IMR-90 (cell line): ENCODE measurements at regions not wholly inside any gene's neighbourhood (a gene's known extent, or its start where the extent isn't known, plus 50 kb on each side); places are given as distances from the start of the nearest gene placed in this dataset.

Experiments
- BHLHE40 ChIP-seq: fragments of 150-350 bp; IDR thresholded peaks from 2 replicates; pipeline ENCODE4 v1.6.1; 2016; ENCODE audit warnings: mild to moderate bottlenecking, low read depth, low read length
- CEBPB ChIP-seq: IDR thresholded peaks from 2 replicates; pipeline ENCODE4 v1.6.1; 2012; ENCODE audit warnings: low read depth, low read length, improper control_type of control experiment
- CHD1 ChIP-seq: IDR thresholded peaks from 2 replicates; pipeline ENCODE4 v1.6.1; 2012; ENCODE audit warnings: low read depth, low read length, improper control_type of control experiment
- FOS ChIP-seq: fragments of 150-350 bp; IDR thresholded peaks from 2 replicates; pipeline ENCODE4 v1.6.1; 2016; ENCODE audit warnings: low read depth, low read length
- MXI1 ChIP-seq: IDR thresholded peaks from 2 replicates; pipeline ENCODE4 v1.6.1; 2012; ENCODE audit warnings: low read depth, mild to moderate bottlenecking, low read length, moderate library complexity, borderline replicate concordance
- NFE2L2 ChIP-seq: fragments of 150-350 bp; IDR thresholded peaks from 2 replicates; pipeline ENCODE4 v1.6.1; 2016; ENCODE audit warnings: low read depth, mild to moderate bottlenecking, low read length
- POLR2A ChIP-seq: IDR thresholded peaks from 2 replicates; pipeline ENCODE4 v1.6.1; 2012; ENCODE audit warnings: mild to moderate bottlenecking, low read depth, low read length
- RAD21 ChIP-seq: IDR thresholded peaks from 2 replicates; pipeline ENCODE4 v1.6.1; 2012; ENCODE audit warnings: low read length, improper control_type of control experiment
- RCOR1 ChIP-seq: IDR thresholded peaks from 2 replicates; pipeline ENCODE4 v1.6.1; 2012; ENCODE audit warnings: mild to moderate bottlenecking, low read length, improper control_type of control experiment; ENCODE audit not compliant: insufficient replicate concordance
- RFX5 ChIP-seq: IDR thresholded peaks from 2 replicates; pipeline ENCODE4 v1.8.0; 2012; ENCODE audit warnings: low read depth, mild to moderate bottlenecking, low read length, moderate library complexity
- TF ChIP-seq, protein P1 (sequence below): conservative IDR thresholded peaks from 2 replicates; pipeline ENCODE4 v1.5.1; 2012; ENCODE audit warnings: mild to moderate bottlenecking, low read depth, low read length, improper control_type of control experiment
- TF ChIP-seq, protein P2 (sequence below): fragments of 150-350 bp; IDR thresholded peaks from 2 replicates; pipeline ENCODE4 v1.6.1; 2016; ENCODE audit warnings: low read depth, mild to moderate bottlenecking, low read length, moderate library complexity, borderline replicate concordance
- TF ChIP-seq, protein P3 (sequence below): fragments of 150-350 bp; IDR thresholded peaks from 2 replicates; pipeline ENCODE4 v1.6.1; 2017; ENCODE audit warnings: mild to moderate bottlenecking, antibody characterized with exemption, low read length, low read depth

DNA sequence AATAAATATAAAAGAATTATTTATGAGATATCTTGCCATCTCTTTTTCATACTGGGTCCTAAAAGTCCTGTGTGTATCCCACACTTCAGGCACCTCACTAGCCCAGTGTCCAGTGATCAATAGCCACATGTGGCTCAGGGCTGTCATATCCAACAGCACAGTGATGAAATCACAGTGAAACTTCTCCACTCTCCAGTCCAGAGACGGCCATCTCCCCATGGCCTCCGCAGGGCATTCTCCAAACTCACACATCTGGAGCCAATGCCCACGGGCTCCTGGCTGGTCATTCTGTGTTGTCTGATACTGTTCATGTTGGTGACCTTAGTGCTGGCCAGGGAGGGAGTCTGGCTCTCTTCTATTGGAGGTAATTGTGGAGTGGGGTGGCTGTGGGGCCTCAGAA lies 125.2 kb upstream of the SDK2 start:
- TF ChIP-seq, protein P1, sequence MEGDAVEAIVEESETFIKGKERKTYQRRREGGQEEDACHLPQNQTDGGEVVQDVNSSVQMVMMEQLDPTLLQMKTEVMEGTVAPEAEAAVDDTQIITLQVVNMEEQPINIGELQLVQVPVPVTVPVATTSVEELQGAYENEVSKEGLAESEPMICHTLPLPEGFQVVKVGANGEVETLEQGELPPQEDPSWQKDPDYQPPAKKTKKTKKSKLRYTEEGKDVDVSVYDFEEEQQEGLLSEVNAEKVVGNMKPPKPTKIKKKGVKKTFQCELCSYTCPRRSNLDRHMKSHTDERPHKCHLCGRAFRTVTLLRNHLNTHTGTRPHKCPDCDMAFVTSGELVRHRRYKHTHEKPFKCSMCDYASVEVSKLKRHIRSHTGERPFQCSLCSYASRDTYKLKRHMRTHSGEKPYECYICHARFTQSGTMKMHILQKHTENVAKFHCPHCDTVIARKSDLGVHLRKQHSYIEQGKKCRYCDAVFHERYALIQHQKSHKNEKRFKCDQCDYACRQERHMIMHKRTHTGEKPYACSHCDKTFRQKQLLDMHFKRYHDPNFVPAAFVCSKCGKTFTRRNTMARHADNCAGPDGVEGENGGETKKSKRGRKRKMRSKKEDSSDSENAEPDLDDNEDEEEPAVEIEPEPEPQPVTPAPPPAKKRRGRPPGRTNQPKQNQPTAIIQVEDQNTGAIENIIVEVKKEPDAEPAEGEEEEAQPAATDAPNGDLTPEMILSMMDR, result no peak
- TF ChIP-seq MXI1 (no peak), NFE2L2 (no peak), POLR2A (no peak), RCOR1 (no peak), CHD1 (no peak), BHLHE40 (no peak), CEBPB (no peak), RFX5 (no peak), RAD21 (no peak), FOS (no peak)
- TF ChIP-seq, protein P2, sequence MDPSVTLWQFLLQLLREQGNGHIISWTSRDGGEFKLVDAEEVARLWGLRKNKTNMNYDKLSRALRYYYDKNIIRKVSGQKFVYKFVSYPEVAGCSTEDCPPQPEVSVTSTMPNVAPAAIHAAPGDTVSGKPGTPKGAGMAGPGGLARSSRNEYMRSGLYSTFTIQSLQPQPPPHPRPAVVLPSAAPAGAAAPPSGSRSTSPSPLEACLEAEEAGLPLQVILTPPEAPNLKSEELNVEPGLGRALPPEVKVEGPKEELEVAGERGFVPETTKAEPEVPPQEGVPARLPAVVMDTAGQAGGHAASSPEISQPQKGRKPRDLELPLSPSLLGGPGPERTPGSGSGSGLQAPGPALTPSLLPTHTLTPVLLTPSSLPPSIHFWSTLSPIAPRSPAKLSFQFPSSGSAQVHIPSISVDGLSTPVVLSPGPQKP, result no peak
- TF ChIP-seq, protein P3, sequence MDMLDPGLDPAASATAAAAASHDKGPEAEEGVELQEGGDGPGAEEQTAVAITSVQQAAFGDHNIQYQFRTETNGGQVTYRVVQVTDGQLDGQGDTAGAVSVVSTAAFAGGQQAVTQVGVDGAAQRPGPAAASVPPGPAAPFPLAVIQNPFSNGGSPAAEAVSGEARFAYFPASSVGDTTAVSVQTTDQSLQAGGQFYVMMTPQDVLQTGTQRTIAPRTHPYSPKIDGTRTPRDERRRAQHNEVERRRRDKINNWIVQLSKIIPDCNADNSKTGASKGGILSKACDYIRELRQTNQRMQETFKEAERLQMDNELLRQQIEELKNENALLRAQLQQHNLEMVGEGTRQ, result no peak
